HG03103 (cell line): ENCODE measurements at regions not wholly inside any gene's neighbourhood (a gene's known extent, or its start where the extent isn't known, plus 50 kb on each side); places are given as distances from the start of the nearest gene placed in this dataset.

Experiments
- ATAC-seq: cut with Tn5 transposase; IDR thresholded peaks from one replicate; pipeline ENCODE4 v1.9.1; 2021; ENCODE audit warnings: low read depth; ENCODE audit not compliant: unreplicated experiment

DNA sequence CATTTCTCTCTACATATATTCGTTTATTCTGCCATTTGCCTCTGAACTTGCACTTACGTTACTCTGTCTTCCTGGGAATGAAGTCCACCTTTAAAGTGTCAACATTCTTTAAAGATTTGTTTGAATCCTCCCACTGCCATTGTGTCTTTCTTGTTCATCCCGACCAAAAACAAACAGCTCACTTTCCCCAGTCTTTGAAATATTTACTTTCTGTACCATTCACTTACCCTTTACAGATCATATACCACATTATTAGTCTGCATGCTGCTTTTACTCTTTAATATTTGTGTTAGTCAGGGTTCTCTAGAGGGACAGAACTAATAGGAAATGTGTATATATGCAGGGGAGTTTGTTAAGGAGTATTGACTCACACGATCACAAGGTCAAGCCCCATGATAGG, 176.6 kb upstream of the STARD13 start:
- ATAC-seq, result no peak

DNA sequence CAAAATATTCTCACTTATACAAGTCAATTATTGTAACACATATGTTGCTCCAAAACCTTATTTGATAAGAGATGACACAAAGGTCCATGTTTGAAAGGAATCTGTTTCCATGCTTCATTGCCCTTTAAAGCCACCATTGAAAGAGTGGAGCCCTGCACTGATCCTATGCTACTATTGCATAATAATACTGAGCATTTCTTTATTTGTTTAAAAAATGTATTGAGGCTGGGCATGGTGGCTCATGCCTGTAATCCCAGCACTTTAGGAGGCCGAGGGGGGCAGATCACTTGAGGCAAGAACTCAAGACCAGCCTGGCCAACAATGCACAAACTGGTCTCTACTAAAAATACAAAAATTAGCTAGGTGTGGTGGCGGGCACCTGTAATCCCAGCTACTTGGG, 178.8 kb upstream of the STARD13 start:
- no peak for ATAC-seq

DNA sequence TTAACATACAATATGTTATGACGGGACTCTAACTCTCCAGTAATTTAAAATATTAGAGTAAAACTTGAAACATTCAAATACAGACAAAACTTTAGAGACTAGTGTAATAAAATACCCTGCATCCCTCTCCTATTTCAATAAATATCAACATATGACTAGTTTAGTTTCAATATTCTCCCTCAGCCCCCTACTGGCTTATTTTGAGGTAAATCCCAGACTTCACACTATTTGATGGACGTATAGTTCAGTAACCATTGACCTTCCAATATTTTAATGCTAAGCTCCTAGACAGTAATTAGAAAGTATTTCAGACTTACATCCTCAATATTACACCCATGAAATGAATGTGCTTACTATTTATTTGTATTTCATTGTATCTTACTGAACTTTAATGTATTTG, 180.7 kb upstream of the STARD13 start:
- no peak for ATAC-seq

DNA sequence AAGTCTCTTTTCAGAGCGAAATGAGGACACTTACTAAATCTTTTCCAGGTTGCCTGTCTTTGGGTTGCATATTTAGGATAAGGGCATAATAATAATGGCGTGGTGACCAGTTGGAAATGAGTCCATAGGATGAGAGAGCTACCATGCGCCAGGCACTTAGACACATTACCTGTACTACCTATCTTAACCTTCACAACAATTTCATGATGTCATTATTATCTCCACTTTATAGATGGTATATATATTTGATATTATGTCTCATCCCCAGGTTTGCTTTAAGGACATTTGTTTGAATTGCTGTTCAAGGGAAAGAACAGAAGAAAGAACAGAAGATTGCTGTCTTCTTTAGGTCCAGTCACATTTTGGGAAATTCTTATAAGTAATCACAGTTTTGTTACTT, 182.0 kb upstream of the STARD13 start:
- ATAC-seq, result no peak

DNA sequence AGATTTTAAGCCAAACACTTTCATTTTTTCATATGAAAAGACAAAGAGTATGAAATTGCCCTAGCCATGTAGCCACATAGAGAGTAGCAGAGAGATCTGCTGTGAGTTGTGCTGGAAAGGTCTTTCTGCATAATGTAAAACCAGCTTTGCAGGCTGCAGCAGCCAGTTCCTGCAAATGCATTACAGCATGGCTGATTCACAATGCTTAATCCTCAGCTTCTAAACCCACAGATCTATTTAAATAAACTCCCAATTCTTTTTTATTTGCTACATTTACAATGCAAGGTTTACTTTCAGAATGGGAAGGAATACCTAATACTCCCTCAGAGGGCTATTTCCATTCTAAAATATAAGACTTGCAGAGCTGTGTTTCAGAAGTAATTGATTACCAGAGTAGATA, 185.6 kb upstream of the STARD13 start:
- no peak for ATAC-seq

DNA sequence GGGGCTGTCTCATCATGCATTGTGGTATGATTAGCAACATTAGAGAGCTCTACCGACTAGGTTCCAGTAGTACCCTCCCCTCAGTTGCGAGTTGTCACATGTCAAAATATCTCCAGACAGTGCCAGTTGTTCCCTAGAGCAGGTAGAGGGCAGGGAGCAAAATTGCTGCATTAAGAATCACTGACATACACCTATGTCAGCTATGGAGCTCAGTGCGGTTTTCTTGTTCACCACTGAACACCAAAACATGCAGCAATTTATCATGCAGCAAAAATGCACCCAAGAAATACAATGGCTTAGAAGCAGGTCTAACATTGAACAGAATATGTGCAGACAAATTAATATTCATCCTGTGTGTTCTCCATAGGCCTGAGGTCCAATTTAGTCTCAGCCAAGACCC, 186.9 kb upstream of the STARD13 start:
- no peak for ATAC-seq

DNA sequence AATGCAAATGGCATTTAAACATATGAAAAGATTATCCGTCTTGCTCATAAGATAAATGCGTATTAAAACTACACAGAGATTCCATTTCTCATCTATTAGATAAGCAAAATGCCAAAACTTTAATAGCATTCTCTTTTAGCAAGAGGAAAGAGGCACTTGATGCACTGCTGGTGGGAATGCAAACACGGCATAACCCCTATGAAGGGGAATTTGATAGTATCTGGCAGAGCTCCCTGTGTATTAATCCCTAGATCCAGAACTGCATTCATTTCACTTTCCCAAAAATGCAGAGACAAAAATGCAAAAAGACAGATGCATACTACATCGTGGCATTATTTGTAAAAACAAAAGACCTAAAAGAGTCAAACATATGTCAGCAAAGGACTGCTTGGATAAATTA, 193.6 kb upstream of the STARD13 start:
- no peak for ATAC-seq

DNA sequence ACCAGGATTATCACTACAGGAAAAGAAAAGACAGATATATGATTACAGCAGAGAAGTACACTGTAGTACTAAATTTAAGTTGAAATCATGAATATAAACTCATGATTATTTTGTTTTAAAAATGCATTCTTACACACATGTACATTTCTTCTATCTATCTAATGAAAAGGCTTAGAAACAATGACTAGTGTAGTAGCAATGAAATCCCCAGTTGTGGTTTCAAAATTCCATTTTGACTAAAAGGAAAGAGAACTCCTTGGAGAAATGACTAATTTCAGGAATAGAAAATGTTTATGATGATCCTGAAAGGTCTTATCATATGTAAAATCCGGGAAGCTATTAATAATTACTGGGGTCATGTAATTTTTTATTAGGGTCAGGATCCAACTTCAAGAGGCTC, 195.0 kb upstream of the STARD13 start:
- ATAC-seq, result no peak

DNA sequence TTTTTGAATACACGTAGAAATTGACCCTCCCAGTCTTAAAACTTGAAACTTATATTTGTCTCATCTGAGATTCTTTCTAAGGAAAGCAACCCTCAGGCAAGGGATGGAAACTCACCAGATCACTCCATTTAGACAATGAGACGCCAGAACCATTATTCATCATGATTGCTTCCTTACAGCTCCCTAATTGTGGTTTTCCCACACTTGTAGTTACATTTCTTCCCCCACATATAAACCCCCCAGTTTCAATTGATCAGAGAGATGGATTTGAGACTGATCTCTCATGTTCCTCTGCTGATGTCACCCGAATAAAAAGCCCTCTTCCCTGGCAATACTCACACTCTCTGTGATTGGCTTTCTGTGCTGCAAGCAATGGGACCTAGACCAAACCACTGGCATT, 197.9 kb upstream of the STARD13 start:
- ATAC-seq, result no peak

DNA sequence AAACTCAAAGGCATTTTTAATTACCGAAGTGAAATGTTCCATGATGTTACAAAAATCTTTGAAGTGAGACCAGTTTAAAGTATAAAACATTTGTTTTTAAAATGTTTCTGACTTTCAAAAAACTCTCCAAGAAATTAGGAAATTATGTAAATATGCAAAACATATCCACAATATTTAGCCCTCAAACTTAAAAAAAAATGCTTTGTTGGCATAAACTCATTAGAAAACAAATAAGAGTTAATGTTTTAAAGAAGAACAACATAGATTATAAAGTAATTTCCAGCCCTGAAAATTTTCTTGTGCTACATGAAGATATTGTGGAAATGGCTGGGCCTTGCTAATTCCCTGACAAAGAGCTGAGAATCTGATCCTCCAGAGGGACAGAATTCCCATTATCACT, 199.7 kb upstream of the STARD13 start:
- ATAC-seq, result no peak

DNA sequence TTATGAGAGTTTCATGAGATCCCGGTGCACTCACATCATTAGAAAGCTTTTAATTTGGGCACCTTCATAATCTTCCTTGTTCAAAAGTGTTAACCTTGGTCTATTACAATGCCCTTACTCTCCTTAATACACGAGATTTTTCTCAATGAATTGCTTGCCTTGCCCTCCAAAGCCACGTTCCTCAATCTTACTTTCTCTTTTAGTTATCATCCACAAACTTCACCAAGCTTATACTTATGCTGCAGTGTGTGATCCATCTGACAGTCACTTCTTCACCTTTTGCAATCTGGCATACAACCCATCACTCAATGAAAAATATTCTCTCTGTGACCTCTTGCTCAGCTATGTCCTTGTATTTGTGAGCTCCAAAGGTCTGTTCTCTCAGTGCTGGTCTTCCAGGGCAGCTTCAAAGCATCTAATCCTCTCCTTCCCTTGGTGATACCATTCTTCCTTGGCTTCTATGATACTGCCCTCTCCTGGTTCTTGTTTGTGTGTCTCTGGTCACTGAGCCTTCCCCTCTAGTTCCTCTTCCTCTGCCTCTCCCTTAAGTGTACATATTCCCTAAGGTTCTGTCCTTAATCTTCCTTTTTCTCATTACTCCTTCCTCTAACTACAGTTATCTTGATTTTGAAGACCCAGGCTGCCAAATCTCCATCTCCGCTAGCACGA, 202.2 kb upstream of the STARD13 start:
- peak; percentile 56 for ATAC-seq

DNA sequence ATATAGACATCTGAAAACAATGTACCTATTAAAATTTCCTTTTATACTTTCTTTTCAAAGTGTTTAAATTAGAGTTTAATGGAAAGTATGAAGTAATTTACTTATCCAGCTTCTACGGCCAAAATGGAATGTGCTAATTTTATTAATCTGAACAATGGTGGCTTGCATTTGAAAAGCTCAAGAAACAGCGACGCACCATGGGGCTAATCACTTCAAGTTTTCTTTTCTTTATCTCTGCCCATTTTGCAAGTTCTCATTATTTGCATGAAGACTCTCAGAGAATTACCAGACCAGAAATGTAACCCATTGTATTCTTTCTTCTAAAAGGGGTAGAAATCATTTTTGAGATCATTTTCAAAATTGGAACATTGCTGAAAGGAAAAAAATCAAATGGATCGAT, 204.0 kb upstream of the STARD13 start:
- ATAC-seq, result no peak

DNA sequence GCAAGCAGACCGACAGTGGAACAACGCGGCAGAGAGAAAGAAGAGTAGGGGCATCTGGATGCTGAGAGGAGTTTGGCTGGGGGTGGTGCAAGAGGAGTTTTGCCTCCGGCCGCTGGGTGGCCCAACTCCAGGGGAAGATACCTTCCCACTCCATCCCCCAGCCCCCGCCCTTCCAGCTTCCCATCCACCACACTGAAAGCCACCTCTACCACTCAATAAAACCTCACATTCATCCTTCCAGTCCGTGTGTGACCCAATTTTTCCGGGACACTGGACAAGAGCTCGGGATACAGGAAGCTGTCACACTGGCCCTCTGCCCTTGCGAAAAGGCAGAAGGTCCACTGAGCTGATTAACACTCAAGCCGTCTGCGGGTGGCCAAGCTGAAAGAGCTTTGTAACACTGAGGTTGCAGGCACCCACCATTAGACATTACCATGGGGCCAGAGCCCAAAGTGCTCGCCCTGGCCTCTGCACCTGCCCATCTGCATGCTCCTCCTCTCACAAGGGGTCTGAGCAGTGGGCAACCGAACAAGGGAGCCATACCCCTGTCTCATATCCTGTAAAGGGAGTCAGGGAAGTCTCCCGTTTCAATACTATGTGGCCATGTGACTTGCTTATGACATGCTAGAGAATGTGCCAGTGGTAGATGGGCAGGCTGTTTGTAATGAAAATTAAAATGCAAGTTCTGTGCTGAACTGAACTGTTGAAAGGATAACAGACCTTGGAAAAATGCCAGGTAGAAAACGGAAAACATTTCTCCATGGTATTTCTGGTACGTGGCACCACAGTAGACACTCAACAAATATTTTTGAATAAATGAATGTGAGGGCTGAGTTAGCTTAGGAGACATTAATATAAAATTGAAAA, 205.1 kb upstream of the STARD13 start:
- no peak for ATAC-seq

DNA sequence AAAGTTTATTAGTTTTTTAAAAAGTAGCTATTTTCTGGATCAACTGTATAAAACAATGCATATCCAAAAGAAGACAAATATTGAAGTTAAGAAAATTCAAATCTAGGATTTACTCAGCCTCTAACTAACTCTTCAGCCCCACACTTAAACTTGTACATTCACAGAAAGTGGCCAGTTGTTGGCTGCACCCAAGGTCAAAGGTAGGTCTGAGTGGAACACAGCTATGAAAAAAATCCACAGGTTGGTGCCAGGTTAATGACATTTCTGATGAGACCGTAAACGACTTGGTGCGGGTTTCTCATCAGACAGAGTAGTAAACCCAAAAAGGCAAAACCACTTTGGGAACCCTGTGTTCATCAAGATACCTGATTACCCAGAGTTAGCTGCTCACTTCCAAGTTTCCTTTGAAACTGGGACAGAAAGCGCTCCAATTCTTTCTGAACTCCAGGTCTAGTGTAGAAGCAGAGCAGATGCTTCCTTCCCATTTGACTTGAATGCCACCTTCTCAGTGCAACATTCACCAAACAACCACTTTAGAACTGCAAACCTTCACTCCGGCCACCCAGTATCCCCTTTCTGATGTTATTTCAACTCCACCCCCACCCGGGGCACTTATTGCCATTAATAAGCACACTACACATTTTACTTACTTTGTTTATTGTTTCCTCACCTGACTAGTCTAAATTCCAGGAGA, 208.3 kb upstream of the STARD13 start:
- ATAC-seq, result no peak

DNA sequence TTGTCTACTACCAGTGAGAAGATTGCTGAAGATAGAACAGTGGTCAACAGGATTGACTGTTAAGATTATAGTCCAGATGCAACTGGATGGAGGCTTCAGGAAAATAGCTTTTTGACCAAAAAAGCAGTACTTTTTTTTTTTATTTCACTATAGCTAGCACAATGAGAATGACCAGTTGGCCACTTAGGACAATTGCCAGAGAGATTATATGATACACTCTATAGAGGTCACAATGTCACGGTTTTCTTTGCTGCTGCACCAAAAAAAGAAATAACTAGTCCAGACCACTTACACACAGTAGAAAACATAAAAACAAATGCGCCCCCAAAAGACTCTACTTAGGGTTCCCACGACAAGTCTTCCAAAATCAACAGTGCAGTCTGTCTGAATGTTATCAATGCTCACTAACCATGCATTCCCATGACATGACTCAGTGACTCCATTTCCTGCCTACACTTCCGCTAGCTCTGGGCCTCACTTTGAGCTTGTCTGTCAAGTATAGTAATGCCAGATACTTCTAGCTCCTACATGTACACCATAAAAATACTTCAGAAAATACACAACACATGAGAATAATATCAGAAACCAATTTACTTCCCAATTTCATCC, 209.1 kb upstream of the STARD13 start:
- ATAC-seq, result no peak

DNA sequence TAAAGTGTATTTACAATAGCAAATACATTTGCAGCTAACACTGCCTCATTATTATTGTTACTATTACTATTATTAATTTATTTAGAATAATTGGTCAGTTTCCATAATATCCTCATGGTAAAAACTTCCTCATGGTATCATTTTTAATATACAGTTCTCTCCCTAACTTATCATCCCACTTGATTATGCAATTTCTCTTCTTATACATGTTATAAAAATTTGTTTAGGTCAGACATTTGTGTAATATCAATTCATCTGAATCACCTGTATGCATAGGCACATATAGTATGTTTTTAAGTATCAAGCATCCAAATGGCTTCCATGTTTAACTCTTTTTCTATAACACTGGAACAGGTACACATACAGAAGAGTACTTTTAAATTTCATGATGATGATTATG, 210.8 kb upstream of the STARD13 start:
- ATAC-seq, result no peak

DNA sequence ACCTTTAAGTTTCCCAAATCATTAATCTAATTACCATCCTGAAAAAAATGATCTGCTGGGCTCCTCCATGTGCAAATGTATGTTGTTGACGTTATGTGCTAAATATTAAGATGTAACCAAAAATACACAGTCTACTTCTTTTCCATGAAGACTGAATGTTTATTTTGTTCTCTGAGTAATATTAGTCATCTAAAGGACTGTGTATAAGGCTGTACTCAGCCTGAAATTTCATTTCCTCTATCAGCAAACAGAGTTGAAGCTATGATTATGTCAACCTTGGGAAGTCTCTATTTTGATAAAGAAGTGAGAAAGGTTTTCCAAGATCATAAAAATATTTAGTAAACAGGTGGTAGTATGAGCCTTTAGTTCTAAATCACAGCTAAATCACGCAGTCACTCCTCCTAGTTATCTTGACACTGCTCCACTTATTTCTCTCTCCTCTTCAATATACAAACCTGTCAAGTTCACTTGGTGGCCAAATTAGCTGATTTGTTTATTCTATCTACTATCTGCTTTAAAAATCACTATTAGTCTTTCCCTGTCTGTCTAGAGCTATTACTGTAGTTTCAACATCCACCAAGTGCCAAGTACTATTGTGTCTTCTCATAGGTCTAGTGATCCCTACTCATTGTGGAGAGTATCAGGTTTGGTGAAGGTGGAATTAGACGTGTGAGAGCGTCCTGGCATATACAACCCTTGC, 211.7 kb upstream of the STARD13 start:
- ATAC-seq, result no peak

DNA sequence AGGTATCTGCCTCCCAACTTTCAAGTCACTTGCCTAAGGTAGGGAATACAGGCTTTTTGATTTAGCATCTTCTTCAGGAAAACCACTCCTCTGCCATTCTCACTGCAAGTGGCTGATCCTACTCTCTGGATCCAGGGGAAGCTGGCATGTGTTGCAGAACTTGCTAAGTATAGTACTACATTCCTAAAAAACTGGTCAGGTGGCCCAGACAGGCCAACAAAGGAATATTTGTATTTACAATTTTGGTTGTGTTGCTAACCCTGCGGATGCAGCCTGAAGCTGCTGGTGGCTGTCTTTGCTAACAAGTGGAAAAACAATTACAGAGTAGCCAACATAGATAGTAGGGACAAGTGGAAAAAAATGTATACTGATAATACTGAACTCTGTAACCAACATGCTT, 222.5 kb upstream of the STARD13 start:
- no peak for ATAC-seq

DNA sequence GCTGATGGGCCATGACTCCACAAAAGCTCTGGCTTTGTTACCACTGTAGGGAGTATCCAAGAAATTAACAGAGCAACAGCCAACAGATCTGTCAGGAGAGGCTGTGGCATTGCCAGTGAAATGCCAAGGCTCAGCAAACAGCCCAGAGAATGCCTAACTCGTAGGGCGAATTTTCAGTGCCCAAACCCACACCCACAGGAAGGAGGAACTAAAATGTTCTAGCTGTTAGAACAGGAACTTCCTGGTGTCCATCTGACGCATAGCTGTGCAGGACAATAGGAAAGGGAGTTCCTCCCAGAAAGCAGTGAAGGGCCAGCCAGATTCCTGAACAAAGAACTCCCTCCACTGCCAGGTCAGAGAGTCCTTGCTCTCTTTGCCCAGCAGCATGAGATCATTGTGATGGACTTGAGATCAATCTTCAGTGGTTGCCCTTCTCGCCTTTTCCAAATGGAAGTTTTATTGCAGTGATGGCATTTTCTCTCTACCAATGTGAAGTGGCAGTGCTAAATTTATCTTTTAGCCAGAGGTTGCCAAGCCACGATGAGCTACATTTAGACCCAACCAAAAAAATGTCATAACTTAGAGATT, 224.2 kb upstream of the STARD13 start:
- ATAC-seq, result no peak

DNA sequence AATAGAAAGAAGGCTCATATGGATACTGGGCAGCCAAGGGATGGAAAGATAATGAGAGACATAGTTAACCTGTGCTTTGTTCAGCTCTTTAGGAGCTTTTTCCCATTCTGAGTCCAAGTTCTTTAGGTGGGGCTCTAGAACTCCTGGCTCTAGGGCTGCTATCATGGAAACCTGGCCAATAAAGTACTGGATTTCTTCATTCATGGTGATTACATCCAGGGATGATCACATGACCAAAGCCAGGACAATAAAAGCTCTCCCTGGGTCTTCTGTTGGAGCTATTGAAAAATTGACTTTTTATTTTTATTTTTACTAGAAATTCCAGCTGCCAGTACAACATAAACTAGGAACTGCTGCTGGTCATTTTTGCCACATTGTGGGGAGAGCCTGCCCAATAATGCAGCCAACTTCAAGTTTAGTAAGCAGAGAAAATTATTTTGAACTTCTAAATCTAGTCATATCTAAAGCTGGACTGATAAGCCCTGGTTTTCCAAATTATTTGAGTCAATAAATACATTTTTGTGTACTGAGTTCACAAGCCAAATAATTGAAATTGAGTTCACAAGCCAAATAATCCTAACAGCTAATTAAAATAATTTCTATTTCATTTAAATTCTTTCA, 224.9 kb upstream of the STARD13 start:
- no peak for ATAC-seq
